CD4-positive, alpha-beta T cell treated with Interleukin-6 at 100 ng/mL for 8 hours (primary cell): ENCODE measurements at regions not wholly inside any gene's neighbourhood (a gene's known extent, or its start where the extent isn't known, plus 50 kb on each side); places are given as distances from the start of the nearest gene placed in this dataset.

Experiments used
- DNase-seq: peaks from one replicate; pipeline ENCODE4 v3.0.0-alpha.2; 2020; ENCODE audit warnings: mixed read lengths, low spot score

DNA sequence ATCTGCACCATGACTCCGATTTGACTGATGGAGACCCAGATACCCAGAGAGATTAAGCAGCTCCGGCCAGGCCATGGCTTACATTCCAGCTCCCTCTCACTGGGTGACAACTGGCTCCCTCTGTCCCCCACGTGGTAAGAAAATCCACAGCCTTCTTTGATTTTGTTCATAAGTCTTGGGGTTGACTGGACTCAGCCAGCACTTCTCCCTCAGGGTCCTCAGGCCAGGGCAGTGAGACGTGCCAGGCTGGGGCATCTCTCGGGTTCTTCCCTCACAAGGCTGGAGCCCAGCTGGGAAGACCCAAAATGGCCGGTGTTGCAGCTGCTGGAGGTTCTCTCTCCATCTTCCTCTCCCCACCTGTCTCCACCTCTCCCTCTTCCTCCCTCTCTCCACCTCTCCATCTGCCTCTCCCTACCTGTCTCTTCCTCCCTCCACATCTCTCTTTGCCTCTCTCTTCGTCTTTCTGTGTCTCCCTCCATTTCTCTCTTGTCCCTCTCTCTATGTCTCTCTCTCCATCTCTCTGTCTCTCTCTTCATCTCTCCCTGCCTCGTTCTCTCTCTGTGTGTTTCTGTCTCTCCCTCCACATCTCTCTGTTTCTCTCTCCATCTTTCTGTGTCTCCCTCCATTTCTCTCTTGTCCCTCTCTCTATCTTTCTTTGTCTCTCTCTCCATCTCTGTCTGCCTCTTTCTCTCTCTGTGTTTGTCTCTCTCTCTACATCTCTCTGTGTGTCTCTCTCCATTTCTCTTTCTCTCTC lies 105.3 kb downstream of the FOXL1 start:
- DNase-seq, result no peak

DNA sequence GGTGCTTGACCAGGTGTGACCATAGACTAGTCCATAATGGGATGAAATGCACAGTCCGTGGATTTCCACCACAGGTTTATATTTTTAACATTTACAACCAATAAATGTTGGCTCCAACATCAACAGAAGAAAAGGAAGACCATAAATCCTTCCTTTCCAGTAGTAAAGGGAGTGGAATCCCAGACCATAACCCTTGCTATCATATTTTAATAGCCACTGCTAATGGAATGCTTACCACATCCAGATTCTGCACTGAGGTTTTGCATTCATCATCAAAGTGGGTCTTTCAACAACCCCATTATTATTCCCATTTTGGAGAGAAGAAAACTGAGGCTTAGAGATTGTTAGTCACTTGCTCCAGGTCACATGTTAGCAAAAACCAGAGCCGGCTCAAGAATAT lies 106.7 kb downstream of the FOXL1 start:
- DNase-seq, result no peak

DNA sequence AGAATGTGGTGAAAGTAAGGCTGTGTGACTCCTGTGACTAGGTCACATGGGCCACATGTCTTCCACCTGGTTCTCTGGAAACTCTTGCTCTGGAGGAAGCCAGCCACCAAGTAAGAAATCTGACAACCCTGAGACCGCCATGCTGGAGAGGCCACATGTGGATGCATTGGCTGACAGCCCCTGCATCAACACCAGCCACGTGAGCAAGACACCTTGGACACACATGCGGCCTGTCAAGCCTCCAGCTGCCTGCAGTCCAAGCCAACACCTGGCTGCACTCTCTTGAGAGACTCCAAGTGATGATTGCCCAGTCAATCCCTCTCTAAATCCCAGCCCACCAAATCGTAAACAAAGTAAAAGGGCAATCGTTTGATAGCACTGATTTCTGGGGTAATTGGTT lies 112.6 kb downstream of the FOXL1 start:
- no peak for DNase-seq

DNA sequence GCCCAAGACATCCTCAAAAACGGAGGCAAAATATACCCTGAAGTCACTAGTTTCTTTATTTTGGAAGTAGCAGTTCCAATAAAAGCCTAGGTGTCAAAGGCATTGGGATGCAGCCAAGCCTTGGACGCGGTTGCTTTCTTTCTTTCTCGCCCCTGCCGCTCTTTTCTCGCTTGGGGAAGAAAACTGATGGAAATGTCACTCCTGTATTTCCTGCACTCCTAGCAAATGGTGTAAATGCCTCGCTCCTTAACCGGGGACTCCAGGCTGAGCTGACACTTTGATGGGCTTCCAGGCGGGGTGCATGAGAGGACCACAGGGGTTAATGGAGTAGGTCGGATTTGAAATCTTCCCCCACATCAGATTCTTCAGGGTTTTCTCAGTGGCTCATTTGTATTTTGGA lies 114.1 kb downstream of the FOXL1 start:
- no peak for DNase-seq

DNA sequence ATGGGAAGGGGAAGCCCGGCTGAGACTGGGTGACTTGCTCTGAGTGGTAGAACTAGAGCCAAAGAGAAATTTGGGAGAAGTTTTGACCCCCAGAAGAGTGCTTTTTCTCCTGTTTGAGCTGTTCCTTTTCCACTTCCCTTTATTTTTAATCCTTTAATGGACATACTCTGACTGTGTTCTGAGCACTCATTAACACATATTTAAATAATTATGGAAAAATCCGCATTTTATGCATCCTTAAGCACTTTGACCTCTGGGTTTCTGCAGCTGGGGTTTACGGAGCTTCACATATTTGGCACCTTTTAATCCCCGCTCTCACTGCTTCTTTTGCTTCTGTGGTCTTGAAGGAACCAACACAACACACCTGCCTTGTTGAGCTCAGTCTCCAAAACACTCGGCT lies 114.7 kb downstream of the FOXL1 start:
- no peak for DNase-seq

DNA sequence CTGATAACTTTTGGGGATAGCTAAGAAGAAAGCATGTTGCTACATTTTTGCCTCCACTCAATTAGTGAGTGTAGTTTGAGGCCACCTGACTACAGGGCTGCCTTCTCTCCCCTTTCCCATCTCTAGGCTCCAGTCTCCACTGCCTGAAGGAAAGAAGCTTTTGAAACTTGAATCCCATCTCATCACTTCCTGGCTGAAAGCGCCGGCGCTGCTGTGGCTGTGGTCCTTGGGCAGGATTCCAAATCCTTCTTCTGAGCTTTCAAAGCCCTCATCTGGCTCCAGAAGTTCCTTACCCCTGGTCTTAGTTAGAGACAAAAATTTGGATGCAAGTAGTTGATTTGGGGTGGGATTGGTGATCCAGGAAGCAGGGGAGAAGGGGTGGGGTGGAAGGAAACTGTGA lies 119.4 kb downstream of the FOXL1 start:
- DNase-seq, result no peak

DNA sequence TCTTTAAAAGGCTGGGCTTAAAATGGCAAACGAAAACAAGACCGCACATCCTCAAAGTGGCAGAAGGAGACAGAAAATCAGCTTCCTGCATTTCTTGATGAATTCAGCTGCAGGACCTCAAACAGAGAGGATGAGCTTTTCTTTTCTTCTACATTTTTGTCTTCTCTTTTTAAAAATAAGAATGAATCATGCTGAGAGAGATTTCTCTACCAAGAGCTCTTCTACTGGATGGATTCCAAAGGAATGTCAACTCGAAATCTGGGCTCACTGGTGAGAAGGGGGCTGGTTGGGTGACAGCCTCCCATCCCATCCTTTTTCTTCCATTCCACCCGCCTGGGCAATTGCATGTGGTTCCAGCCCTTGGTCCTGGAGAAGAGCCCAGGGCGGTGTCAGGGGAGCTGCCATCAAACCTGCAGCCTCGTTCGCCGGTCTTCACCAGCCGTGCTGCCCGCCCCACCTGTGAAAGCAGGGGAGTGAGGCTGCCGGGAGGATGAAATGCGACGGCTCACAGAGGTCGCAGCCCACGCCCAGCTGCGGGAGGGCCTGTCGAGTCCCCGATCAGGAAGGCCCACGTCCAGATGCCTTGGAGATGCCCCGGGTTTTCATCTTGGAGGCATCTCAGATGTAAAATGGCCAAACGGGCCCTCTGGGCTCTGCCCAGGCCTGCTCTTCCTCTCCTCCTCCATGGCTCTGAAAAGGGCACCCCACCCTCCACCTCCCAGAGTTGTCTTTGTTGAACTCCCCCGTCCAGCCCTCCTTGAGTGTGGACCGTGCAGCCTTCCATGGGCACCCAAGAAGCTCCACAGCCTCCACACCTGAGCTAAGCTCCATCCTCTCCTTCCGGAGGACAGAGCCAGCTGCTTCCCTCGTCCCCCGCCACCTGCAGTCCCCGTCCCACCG lies 121.9 kb downstream of the FOXL1 start:
- no peak for DNase-seq

DNA sequence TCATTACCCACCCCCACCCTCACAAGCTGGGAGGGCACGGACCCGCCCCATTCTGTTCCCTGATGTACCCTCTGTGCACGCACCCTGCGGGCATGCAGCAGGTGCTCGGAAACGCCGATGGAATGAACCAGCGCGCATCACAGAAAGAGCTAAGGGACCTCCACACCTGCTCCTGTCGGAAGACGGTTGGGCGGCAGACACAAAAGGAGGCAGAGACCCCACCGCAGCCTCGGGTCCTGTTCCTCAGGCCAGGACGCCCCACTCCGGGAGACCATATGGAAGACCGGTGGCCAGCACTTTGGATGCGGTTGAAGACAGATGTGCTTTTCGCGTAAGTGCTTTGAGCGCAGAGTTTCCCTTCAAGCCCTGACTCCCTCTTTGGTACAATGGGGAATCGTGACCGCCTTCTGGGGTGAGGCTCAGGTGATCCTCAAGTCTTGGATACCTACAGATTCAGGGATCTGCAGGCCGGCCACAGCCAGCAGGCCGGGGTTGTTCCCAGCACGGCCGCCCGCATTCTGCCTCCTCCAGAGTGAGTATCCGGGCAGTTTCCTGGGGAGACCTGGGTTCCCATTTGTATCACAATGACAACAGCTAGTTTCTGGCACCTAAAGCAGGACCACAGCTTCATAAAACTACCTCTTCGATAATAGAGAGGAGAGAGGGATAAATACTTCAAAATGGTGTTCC lies 123.1 kb downstream of the FOXL1 start:
- DNase-seq, result no peak

DNA sequence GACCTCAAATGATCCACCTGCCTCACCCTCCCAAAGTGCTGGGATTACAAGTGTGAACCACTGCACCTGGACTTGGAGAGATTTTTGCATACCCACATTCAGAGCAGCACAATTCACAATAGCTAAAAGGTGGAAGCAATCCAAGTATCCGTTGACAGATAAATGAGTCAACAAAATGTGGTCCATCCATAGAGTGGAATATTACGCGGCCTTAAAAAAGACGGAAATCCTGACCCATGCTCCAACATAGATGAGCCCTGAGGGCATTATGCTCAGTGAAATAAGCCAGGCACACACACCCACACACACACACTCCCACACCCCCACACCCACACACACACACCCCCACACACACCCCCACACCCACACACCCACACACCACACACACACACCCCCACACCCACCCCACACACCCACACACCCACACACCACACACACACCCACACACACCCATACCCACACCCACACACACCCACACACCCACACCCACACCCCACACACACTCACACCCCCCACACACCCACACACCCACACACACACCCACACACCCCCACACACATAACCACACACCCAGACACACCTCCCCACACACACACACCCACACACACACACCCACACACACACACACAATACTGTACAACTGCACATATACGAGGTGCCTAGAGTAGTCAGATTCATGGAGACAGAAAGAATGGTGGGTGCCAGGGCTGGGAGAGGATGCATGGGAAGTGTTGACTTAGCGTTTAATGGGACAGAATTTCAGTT lies 124.7 kb downstream of the FOXL1 start:
- no peak for DNase-seq

DNA sequence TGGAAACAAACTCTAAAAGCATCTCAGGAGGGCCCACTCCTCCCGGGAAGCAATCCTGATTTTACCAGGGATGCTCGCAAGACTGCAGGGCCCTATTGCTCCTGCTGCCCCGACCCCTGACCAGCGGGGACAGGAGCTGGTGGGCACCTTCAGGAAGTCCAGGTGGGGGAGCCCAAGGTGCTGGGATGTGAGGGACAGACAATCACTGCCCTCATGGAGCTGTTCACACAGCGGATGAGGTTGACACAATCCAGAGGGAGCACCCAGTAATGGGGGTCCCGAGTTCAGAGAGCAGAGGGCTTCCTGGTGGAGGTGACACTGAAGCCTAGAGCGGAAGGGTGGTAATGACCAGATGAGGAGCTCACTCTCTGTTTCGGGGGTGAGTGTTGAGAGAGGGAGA lies 126.2 kb downstream of the FOXL1 start:
- DNase-seq, result no peak

DNA sequence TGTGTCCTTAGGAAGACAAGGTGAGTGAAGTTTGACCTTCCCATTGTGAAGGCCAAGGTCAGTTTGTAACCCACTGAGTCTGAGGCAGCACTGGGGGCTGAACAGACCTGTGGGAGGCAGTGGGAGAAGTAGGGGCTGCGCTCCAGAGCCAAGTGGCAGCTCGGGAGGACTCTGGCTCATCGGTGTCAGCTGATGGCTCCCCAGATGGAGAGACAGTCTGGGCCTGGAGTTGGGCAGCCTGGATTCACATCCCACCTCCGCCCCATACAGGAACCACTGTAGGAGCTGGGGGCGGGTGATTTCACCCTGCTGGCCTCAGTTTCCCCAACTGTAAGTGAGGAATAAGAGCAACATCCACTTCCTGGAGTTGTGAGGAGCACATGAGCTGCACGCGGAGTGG lies 128.4 kb downstream of the FOXL1 start:
- DNase-seq, result no peak

DNA sequence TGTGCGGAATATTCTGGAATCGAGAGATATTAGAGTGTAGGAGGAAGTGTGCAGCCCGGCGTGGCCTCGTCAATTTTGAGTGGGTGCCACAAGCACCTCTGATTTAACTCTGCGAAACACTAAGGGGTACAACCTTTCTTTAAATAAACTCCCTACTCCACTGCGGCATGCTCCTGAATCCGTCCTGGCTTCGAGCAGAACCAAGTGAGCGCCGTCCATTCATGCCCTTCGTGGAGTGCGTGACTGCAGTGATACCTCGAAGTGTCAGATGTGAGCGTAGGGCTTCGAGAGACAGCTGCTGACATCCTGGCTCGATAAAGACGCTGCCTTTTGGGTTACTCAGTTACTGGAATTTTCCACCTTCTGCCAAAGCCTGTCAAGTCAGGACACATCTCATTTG lies 128.8 kb downstream of the FOXL1 start:
- DNase-seq, result no peak

DNA sequence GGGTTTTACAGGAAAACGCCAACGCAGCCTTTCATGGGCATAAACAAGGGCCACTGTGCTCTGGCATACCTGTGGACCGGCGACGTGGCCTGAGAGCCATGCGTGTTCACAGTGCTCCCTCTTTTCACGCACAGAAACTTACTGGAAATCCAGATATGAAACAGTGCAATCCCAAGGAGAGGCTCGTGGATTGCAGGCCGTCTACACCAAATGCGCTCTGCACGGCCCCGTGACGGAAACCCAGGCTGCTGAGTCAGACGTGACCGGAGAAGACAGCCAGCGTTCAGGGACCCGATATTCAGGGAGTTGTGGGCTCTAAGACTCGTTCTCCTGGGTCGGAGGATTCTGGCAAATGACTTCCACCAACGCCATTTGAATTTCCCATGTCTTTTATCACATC lies 129.2 kb downstream of the FOXL1 start:
- no peak for DNase-seq

DNA sequence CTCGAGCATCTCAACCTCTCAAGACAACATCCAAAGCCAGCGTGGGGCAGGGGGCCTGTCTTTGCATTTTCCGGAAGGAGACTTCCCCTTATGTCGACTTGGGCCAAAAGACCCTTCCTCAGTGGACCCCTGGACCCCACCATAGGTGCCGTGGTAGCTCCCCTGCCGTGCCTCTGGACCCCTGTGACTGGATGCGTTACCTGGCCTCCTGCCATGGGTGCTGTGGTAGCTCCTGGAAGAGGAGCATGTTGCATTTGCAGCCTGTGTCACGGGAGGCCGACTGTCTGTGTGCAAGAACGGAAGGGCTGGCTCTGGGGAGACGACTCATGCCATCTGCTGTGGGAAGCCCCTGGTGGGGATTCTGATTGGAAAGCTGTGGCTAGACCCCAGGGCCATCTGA lies 130.1 kb downstream of the FOXL1 start:
- no peak for DNase-seq

DNA sequence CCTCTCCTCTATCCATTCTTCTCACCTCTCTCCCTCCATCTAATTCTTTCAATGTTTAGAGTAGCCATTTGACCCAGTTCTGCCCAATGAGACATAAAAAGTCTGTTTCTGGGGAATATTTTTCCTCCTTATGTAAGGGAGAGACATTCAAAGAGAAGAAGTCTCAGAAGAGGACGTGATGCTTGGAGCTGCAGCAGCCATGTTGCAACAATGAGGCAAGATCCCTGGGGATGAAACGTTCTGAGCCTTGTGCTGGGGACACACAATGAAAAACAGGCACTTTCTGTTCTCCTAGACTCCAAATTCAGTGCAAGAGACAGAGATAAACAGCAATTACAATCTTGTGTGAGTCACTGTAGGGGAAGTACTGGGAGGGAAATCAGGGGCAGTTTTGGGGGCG lies 130.8 kb downstream of the FOXL1 start:
- DNase-seq, result no peak

DNA sequence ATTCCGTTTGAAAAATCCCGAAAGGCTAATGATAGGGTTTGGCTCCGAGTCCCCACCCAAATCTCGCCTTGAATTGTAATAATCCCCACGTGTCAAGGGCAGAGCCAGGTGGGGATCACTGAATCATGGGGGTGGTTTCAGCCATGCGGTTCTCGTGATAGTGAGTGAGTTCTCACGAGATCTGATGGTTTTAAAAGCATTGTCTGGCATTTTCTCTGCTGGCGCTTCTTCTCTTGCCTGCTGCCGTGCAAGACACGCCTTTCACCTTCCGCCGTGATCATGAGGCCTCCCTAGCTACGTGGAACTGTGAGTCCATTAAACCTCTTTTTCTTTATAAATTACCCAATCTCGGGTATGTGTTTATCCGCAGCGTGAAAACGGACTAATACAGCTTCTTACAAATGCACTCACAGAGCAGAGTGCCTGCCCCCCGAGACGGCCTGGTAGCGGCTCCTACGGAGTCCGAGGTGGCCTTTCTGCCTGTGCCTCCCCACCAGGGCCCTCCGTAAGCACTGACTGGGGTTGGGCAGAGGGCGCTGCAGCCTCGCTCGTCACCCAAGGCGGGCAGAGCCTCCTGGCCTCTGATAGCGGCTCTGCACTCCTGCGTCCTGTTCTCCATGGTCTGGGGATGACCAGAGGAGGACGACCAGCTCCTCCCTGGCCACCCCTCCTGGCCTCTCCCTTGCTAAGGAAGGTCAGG lies 131.7 kb downstream of the FOXL1 start:
- DNase-seq, result no peak

DNA sequence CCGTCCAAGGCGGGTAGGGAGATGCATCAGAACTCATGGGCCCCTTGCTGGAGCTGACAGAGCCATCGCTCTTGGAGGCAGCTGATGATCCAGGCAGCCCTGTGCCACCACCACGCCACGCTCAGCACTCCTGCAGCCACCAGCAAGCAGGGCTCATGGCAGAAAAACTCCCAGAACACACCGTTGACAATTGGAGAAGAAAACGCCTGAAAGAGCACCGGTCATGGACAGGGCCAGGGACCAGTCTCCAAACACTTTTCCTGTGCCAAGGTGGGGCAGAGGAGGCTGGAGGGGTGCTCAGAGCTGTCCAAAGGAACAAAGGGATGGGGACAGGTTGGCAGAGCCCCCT lies 132.2 kb downstream of the FOXL1 start:
- no peak for DNase-seq

DNA sequence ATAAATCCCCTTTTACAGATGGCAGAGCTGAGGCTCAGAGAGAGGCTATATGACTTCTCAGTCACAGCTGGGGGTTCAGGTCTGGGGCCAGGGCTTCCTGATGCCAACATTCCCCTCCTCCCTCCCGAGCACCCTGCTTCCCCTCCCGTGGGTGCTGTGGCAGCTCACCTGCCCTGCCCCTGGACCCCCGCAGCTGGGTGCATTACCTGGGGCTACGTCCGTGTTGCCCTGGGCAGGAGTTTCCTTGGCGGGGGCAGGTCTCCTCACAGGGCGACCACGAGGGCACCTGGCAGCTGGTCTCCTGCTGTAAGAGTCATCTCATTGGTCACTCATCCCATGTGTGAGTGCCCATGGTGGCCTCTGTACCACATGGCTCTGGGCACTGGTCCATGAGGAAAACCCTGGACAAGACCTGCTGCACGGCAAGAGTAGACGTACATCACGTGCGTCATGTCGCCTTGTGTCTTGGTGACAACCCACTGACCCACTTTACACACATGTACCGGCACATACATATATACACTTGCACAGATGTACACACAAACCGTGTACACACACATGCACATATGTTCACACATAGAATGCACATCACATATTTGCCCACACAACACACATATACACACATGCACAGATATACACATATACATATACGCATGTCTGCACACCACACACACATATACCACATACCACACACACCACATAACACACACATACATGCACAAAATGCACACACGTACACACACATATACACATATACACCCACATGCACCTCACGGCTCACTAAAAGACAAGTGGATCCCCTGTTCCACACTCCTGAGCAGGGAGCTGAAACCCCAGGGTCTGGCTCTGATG lies 134.0 kb downstream of the FOXL1 start:
- DNase-seq, result no peak

DNA sequence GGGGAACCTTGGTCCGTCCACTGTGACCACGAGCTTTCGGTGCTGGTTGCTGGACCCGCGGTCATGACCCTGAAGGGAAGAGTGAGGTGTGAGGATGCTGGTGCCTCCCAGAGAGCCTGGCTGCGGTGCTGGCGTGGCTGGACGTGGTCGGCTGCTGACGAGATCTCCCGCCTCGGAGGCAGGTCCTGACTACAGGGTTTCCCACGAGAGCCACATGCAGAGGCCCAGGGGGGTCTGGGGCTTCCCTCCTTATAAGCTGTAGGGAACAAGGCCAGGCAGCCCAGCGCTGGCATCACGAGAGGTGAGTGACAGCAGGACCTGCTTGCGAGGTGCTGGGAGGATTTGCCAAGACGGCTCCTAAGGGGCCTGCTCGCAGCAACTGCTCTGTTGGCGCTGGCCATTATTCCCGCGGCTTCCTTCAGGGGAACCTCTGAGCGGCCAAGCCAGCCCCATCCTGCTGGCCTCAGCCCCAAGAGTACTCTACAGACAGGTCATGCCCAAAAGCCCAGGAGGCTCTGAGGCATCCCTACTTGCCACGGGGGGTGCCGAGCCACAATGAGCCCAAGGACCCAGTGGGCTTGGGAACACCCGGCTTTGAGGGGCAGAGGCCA lies 134.8 kb downstream of the FOXL1 start:
- no peak for DNase-seq

DNA sequence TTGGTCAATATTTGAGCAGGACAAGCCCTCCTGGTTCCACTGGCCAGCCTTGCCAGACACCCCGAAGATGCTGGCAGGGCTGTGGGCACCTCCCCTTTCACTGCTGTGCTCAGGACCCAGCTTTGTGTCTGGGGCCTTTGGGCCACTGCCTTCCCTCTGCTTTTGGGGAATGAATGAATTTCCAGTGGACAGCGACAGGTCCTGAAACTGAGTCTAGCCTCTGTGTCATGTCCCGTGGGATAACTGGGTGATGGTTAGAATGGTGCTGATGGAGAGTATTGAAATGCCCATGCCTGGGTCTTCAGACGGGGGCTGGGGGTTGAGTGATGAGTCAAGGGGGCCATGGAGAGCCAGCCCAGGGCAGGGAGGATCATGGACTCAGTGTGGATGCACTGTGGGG lies 135.8 kb downstream of the FOXL1 start:
- no peak for DNase-seq
